Chondrocyte (in vitro differentiated cells): ENCODE measurements at regions not wholly inside any gene's neighbourhood (a gene's known extent, or its start where the extent isn't known, plus 50 kb on each side); places are given as distances from the start of the nearest gene placed in this dataset.

Experiments used
- DNase-seq: peaks from one replicate; pipeline ENCODE4 v3.0.0; 2021; ENCODE audit warnings: mixed read lengths, low spot score
- H3K27ac Mint-ChIP-seq: one replicate; pipeline ENCODE4 v1.8.0; 2021; ENCODE audit warnings: mild to moderate bottlenecking, moderate library complexity, mixed read lengths; ENCODE audit not compliant: unreplicated experiment
- H3K27me3 Mint-ChIP-seq: 2 replicates; pipeline ENCODE4 v1.8.0; 2021; ENCODE audit warnings: low read depth, mixed read lengths
- H3K36me3 Mint-ChIP-seq: 2 replicates; pipeline ENCODE4 v1.8.0; 2021; ENCODE audit warnings: low read depth, mixed read lengths
- H3K4me1 Mint-ChIP-seq: 2 replicates; pipeline ENCODE4 v1.8.0; 2021; ENCODE audit warnings: low read depth, mild to moderate bottlenecking, mixed read lengths
- H3K4me3 Mint-ChIP-seq: one replicate; pipeline ENCODE4 v1.8.0; 2021; ENCODE audit warnings: mild to moderate bottlenecking, moderate library complexity, mixed read lengths; ENCODE audit not compliant: unreplicated experiment
- H3K9me3 Mint-ChIP-seq: 2 replicates; pipeline ENCODE4 v1.8.0; 2021; ENCODE audit warnings: low read depth, mixed read lengths
- CTCF ChIP-seq: fragments of 200-600 bp; sonication (generic); IDR thresholded peaks from 2 replicates; pipeline ENCODE4 v1.5.0; 2021; ENCODE audit warnings: antibody characterized with exemption, mild to moderate bottlenecking, moderate library complexity

GRCh38 chr9:16082796-16083195 lies 530.0 kb downstream of the CCDC171 start:
- H3K27me3 Mint-ChIP-seq = no peaks in the 10 kb centered on the region
- H3K36me3 Mint-ChIP-seq = peaks cover 6% of the 10 kb centered on the region
- DNase-seq = no peak
- H3K9me3 Mint-ChIP-seq = peaks cover 12% of the 10 kb centered on the region
- H3K27ac Mint-ChIP-seq = no peak overlapping the region
- no peaks in the 10 kb centered on the region for H3K4me1 Mint-ChIP-seq
- H3K4me3 Mint-ChIP-seq = no peak overlapping the region
- no peak for TF ChIP-seq CTCF

GRCh38 chr9:16085167-16085726 lies 532.4 kb downstream of the CCDC171 start:
- no peaks in the 10 kb centered on the region for H3K27me3 Mint-ChIP-seq
- TF ChIP-seq CTCF = no peak
- H3K9me3 Mint-ChIP-seq = peaks cover 22% of the 10 kb centered on the region
- no peak overlapping the region for H3K27ac Mint-ChIP-seq
- no peak for DNase-seq
- H3K4me1 Mint-ChIP-seq = no peaks in the 10 kb centered on the region
- no peak overlapping the region for H3K4me3 Mint-ChIP-seq
- peaks cover 6% of the 10 kb centered on the region for H3K36me3 Mint-ChIP-seq

GRCh38 chr9:16090907-16091629 lies 538.2 kb downstream of the CCDC171 start:
- no peak for DNase-seq
- Mint-ChIP-seq H3K9me3 (peaks cover 29% of the 10 kb centered on the region), H3K27me3 (peaks cover 2% of the 10 kb centered on the region), H3K27ac (no peak overlapping the region), H3K36me3 (peaks cover 8% of the 10 kb centered on the region), H3K4me3 (no peak overlapping the region), H3K4me1 (peaks cover 2% of the 10 kb centered on the region)
- no peak for TF ChIP-seq CTCF

- no peak for TF ChIP-seq CTCF
- Mint-ChIP-seq H3K36me3 (peaks cover 3% of the 10 kb centered on the region), H3K4me1 (peaks cover 2% of the 10 kb centered on the region), H3K9me3 (peaks cover 20% of the 10 kb centered on the region), H3K27me3 (peaks cover 2% of the 10 kb centered on the region), H3K27ac (no peak overlapping the region), H3K4me3 (no peak overlapping the region)
- no peak for DNase-seq
Measured at GRCh38 chr9:16092142-16093091, 539.6 kb downstream of the CCDC171 start.

GRCh38 chr9:16098306-16098705 lies 545.5 kb downstream of the CCDC171 start:
- no peak for DNase-seq
- H3K27me3 Mint-ChIP-seq = peaks cover 2% of the 10 kb centered on the region

More at GRCh38 chr9:16098306-16098705, 545.5 kb downstream of the CCDC171 start:
- H3K4me1 Mint-ChIP-seq = peaks cover 22% of the 10 kb centered on the region
- peaks cover 2% of the 10 kb centered on the region for H3K36me3 Mint-ChIP-seq
- H3K4me3 Mint-ChIP-seq = no peak overlapping the region
- no peak for TF ChIP-seq CTCF
- H3K27ac Mint-ChIP-seq = no peak overlapping the region
- H3K9me3 Mint-ChIP-seq = peaks cover 7% of the 10 kb centered on the region
